ENCODE measurements at regions not wholly inside any gene's neighbourhood (a gene's known extent, or its start where the extent isn't known, plus 50 kb on each side); places are given as distances from the start of the nearest gene placed in this dataset.

- no peak for DNase-seq (ENCODE audit: low spot score)
- Histone ChIP-seq H3K27me3 (replicated peaks; ENCODE audit: insufficient read depth) (no peaks in the 10 kb centered on the region), H3K4me3 (no peak overlapping the region), H3K36me3 (no peaks in the 10 kb centered on the region), H3K27ac (no peak overlapping the region), H3K9me3 (no peaks in the 10 kb centered on the region), H3K4me1 (ENCODE audit: control insufficient read depth in 1 of 2, low read depth in 2 of 2) (peaks cover 2 to 15% of the 10 kb centered on the region in 2 donors)
- no peak for ATAC-seq (ENCODE audit: insufficient number of reproducible peaks, low FRiP score, low read depth)
- TF ChIP-seq CTCF (IDR thresholded peaks at IDR 0.05) = no peak
These were observed 51.5 kb upstream of the ARID1B start for GRCh38 chr6:156725712-156726111.

GRCh38 chr6:156720691-156721685, 56.2 kb upstream of the ARID1B start:
- no peak for TF ChIP-seq CTCF (IDR thresholded peaks at IDR 0.05)
- no peaks in the 10 kb centered on the region for H3K27me3 ChIP-seq (replicated peaks; ENCODE audit: insufficient read depth)
- H3K9me3 ChIP-seq = no peaks in the 10 kb centered on the region
- peaks cover 13 to 37% of the 10 kb centered on the region in 2 donors for H3K4me1 ChIP-seq (ENCODE audit: control insufficient read depth in 1 of 2, low read depth in 2 of 2)
- H3K4me3 ChIP-seq = no peak overlapping the region
- peak overlapping the region; percentile 60 to 92 for H3K27ac ChIP-seq
- ATAC-seq (ENCODE audit: insufficient number of reproducible peaks, low FRiP score, low read depth) (no peak), DNase-seq (ENCODE audit: low spot score) (no peak)
- no peaks in the 10 kb centered on the region for H3K36me3 ChIP-seq

- Histone ChIP-seq H3K36me3 (no peaks in the 10 kb centered on the region), H3K4me3 (peak overlapping the region; percentile 69), H3K27ac (peak overlapping the region; percentile 91 to 92), H3K4me1 (ENCODE audit: control insufficient read depth in 1 of 2, low read depth in 2 of 2) (peaks cover 13 to 36% of the 10 kb centered on the region in 2 donors), H3K27me3 (replicated peaks; ENCODE audit: insufficient read depth) (no peaks in the 10 kb centered on the region), H3K9me3 (no peaks in the 10 kb centered on the region)
- ATAC-seq (ENCODE audit: insufficient number of reproducible peaks, low FRiP score, low read depth) = peak; percentile 83
- DNase-seq (ENCODE audit: low spot score) = peak; percentile 83
- TF ChIP-seq CTCF (IDR thresholded peaks at IDR 0.05) = no peak
These were observed 57.2 kb upstream of the ARID1B start for GRCh38 chr6:156719720-156720563.

GRCh38 chr6:156719395-156719719, 57.8 kb upstream of the ARID1B start:
- Histone ChIP-seq H3K4me3 (peak overlapping the region; percentile 69), H3K9me3 (no peaks in the 10 kb centered on the region), H3K27ac (peak overlapping the region; percentile 91 to 92), H3K4me1 (ENCODE audit: control insufficient read depth in 1 of 2, low read depth in 2 of 2) (peaks cover 13 to 31% of the 10 kb centered on the region in 2 donors), H3K36me3 (no peaks in the 10 kb centered on the region), H3K27me3 (replicated peaks; ENCODE audit: insufficient read depth) (no peaks in the 10 kb centered on the region)
- DNase-seq (ENCODE audit: low spot score) (no peak), ATAC-seq (ENCODE audit: insufficient number of reproducible peaks, low FRiP score, low read depth) (no peak)
- no peak for TF ChIP-seq CTCF (IDR thresholded peaks at IDR 0.05)

All from thoracic aorta (tissue), 2 donors.